ENCODE measurements at regions not wholly inside any gene's neighbourhood (a gene's known extent, or its start where the extent isn't known, plus 50 kb on each side); places are given as distances from the start of the nearest gene placed in this dataset.
"Not testable (repeated sequence)": the region's sequence is repeated elsewhere in the genome, so short reads cannot be mapped to it uniquely, and the experiment has no call there.

GRCh38 chr4:131488772-131489171 is 1660.3 kb upstream of the PCDH10 start (continued):
- TF ChIP-seq CTCF (IDR thresholded peaks at IDR 0.05; ENCODE audit: low read depth, low read length, missing input control) (no peak), YY1 (IDR thresholded peaks at IDR 0.05) (no peak)

GRCh38 chr4:131496211-131496610 is 1652.9 kb upstream of the PCDH10 start:
- WGBS, result 74% methylated on average over 5 of the region's 5 CpGs
- H3K9ac ChIP-seq (ENCODE audit: low read depth in 1 of 2, low read length in 2 of 2); DNase-seq (ENCODE audit: low spot score); H3K27ac ChIP-seq (ENCODE audit: low read depth in 1 of 2, low read length in 2 of 2); H3K9me3 ChIP-seq (ENCODE audit: control insufficient read depth in 4 of 4, low read length in 3 of 4); H3K36me3 ChIP-seq (ENCODE audit: control insufficient read depth in 4 of 4, insufficient read depth in 3 of 4, low read depth in 1 of 4, low read length in 3 of 4); H3K27me3 ChIP-seq (ENCODE audit: control insufficient read depth in 4 of 4, insufficient read depth in 4 of 4, low read length in 3 of 4); H3K4me3 ChIP-seq (ENCODE audit: low read depth in 1 of 3, low read length in 3 of 3); H3K4me1 ChIP-seq (ENCODE audit: control insufficient read depth in 4 of 4, insufficient read depth in 4 of 4, low read length in 3 of 4): not testable (repeated sequence)

GRCh38 chr4:131499141-131499873 is 1649.8 kb upstream of the PCDH10 start:
- H3K27me3 ChIP-seq (ENCODE audit: control insufficient read depth in 4 of 4, insufficient read depth in 4 of 4, low read length in 3 of 4), result no peaks in the 10 kb centered on the region
- no peak overlapping the region for H3K9ac ChIP-seq (ENCODE audit: low read depth in 1 of 2, low read length in 2 of 2)
- no peak overlapping the region for H3K4me3 ChIP-seq (ENCODE audit: low read depth in 1 of 3, low read length in 3 of 3)
- TF ChIP-seq RXRA (IDR thresholded peaks at IDR 0.05), result no peak
- no peak for TF ChIP-seq SP1 (IDR thresholded peaks at IDR 0.05)
- TF ChIP-seq HNF4G (IDR thresholded peaks at IDR 0.05), result no peak
- TF ChIP-seq REST (IDR thresholded peaks at IDR 0.05), result no peak
- TF ChIP-seq MAX (IDR thresholded peaks at IDR 0.05), result no peak
- no peak for TF ChIP-seq FOXA1 (IDR thresholded peaks at IDR 0.05)
- WGBS, result 69% methylated on average over 10 of the region's 10 CpGs
- H3K9me3 ChIP-seq (ENCODE audit: control insufficient read depth in 4 of 4, low read length in 3 of 4), result peaks cover 0 to 4% (median 0%) of the 10 kb centered on the region in 4 donors
- H3K36me3 ChIP-seq (ENCODE audit: control insufficient read depth in 4 of 4, insufficient read depth in 3 of 4, low read depth in 1 of 4, low read length in 3 of 4), result no peaks in the 10 kb centered on the region
- H3K27ac ChIP-seq (ENCODE audit: low read depth in 1 of 2, low read length in 2 of 2), result no peak overlapping the region
- no peaks in the 10 kb centered on the region for H3K4me1 ChIP-seq (ENCODE audit: control insufficient read depth in 4 of 4, insufficient read depth in 4 of 4, low read length in 3 of 4)
- DNase-seq (ENCODE audit: low spot score), result no peak

- Histone ChIP-seq H3K4me3 (ENCODE audit: low read depth in 1 of 3, low read length in 3 of 3) (no peak overlapping the region), H3K9ac (ENCODE audit: low read depth in 1 of 2, low read length in 2 of 2) (no peak overlapping the region), H3K4me1 (ENCODE audit: control insufficient read depth in 4 of 4, insufficient read depth in 4 of 4, low read length in 3 of 4) (no peaks in the 10 kb centered on the region), H3K27me3 (ENCODE audit: control insufficient read depth in 4 of 4, insufficient read depth in 4 of 4, low read length in 3 of 4) (no peaks in the 10 kb centered on the region), H3K36me3 (ENCODE audit: control insufficient read depth in 4 of 4, insufficient read depth in 3 of 4, low read depth in 1 of 4, low read length in 3 of 4) (no peaks in the 10 kb centered on the region), H3K27ac (ENCODE audit: low read depth in 1 of 2, low read length in 2 of 2) (no peak overlapping the region), H3K9me3 (ENCODE audit: control insufficient read depth in 4 of 4, low read length in 3 of 4) (no peaks in the 10 kb centered on the region)
- TF ChIP-seq CTCF (IDR thresholded peaks at IDR 0.05; ENCODE audit: low read depth, low read length, missing input control) (no peak), REST (IDR thresholded peaks at IDR 0.05) (no peak), JUND (IDR thresholded peaks at IDR 0.05) (no peak), EGR1 (IDR thresholded peaks at IDR 0.05; ENCODE audit: low read depth in 2 of 2) (no peak)
- WGBS, result 30% methylated on average over 3 of the region's 3 CpGs
- no peak for DNase-seq (ENCODE audit: low spot score)
These were observed 1639.6 kb upstream of the PCDH10 start for GRCh38 chr4:131509521-131509920.
